ENCODE measurements at regions not wholly inside any gene's neighbourhood (a gene's known extent, or its start where the extent isn't known, plus 50 kb on each side); places are given as distances from the start of the nearest gene placed in this dataset.

DNA sequence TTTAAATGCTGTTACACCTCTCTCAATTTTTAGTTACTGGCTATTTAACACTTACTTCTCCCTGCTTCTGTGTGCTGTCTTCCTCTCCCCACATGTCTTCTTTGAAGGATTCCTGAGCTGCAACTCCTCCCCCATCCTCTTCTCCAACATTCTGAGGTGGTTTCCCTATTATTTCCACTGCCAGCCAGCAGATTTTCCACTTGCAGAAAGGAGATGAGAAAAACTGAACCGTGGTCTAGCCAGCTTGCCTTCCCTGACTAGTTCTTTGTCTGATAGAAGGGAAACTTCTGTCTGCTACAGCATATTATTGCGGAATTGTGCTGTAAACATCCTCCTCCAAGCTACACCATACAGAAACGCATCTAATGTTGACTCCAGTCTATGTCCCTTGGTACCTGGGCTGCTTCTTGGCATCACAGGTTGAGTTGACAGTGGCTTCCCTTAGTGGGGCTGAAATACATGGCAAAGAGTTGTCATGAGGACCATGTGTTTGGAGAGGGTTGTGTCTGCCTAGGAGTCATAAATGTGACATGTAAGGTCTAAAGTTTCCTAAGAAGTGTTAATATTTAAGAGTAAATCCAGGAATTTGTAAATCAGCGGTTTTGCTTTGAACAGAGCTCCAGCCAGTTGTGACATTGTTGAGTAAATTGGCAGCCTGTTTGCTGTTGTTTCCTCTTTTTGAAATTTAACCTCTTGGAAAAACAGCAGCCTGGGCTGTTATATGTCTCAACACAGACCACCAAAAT is 68.3 kb upstream of the RND3 start:
- TF ChIP-seq, protein P1, sequence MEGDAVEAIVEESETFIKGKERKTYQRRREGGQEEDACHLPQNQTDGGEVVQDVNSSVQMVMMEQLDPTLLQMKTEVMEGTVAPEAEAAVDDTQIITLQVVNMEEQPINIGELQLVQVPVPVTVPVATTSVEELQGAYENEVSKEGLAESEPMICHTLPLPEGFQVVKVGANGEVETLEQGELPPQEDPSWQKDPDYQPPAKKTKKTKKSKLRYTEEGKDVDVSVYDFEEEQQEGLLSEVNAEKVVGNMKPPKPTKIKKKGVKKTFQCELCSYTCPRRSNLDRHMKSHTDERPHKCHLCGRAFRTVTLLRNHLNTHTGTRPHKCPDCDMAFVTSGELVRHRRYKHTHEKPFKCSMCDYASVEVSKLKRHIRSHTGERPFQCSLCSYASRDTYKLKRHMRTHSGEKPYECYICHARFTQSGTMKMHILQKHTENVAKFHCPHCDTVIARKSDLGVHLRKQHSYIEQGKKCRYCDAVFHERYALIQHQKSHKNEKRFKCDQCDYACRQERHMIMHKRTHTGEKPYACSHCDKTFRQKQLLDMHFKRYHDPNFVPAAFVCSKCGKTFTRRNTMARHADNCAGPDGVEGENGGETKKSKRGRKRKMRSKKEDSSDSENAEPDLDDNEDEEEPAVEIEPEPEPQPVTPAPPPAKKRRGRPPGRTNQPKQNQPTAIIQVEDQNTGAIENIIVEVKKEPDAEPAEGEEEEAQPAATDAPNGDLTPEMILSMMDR (IDR thresholded peaks at IDR 0.05): no peak
- no peak for TF ChIP-seq POLR2A (IDR thresholded peaks at IDR 0.05)

Measured in testis (tissue), 2 donors.